Smooth muscle cell (in vitro differentiated cells): ENCODE measurements at regions not wholly inside any gene's neighbourhood (a gene's known extent, or its start where the extent isn't known, plus 50 kb on each side); places are given as distances from the start of the nearest gene placed in this dataset.

Experiments
- DNase-seq: peaks from one replicate; lab custom pipeline; 2025; ENCODE audit not compliant: unreplicated experiment; lab: John Stamatoyannopoulos, UW
- H2AFZ ChIP-seq: fragments of 200-600 bp; sonication (generic); 2 replicates; pipeline ENCODE4 v1.6.0; 2016; ENCODE audit warnings: antibody characterized with exemption, low read depth, mild to moderate bottlenecking
- H3F3A ChIP-seq: fragments of 200-600 bp; sonication (generic); 2 replicates; pipeline ENCODE4 v1.6.0; 2017; ENCODE audit warnings: antibody characterized with exemption, low read depth
- H3K27ac ChIP-seq: fragments of 200-600 bp; sonication (generic); 2 replicates; pipeline ENCODE4 v1.5.1; 2016; ENCODE audit warnings: low read depth, mild to moderate bottlenecking
- H3K27me3 ChIP-seq: fragments of 200-600 bp; sonication (generic); 2 replicates; pipeline ENCODE4 v1.6.1; 2016; ENCODE audit warnings: low read depth, mild to moderate bottlenecking
- H3K36me3 ChIP-seq: fragments of 200-600 bp; sonication (generic); 2 replicates; pipeline ENCODE4 v1.5.1; 2016; ENCODE audit warnings: low read depth
- H3K4me1 ChIP-seq: fragments of 200-600 bp; sonication (generic); 2 replicates; pipeline ENCODE4 v1.5.1; 2016; ENCODE audit warnings: low read depth
- H3K4me2 ChIP-seq: fragments of 200-600 bp; sonication (generic); 2 replicates; pipeline ENCODE4 v1.6.0; 2016; ENCODE audit warnings: mild to moderate bottlenecking
- H3K4me3 ChIP-seq: fragments of 200-600 bp; sonication (generic); 2 replicates; pipeline ENCODE4 v1.5.1; 2016; ENCODE audit warnings: mild to moderate bottlenecking
- H3K79me2 ChIP-seq: fragments of 200-600 bp; sonication (generic); 2 replicates; pipeline ENCODE4 v1.6.0; 2016; ENCODE audit warnings: low read depth, mild to moderate bottlenecking
- H3K9ac ChIP-seq: fragments of 200-600 bp; sonication (generic); 2 replicates; pipeline ENCODE4 v1.6.0; 2016; ENCODE audit warnings: low read depth
- H3K9me3 ChIP-seq: fragments of 200-600 bp; sonication (generic); replicated peaks from 2 replicates; pipeline ENCODE4 v1.5.1; 2016; ENCODE audit warnings: low read depth
- H4K20me1 ChIP-seq: fragments of 200-600 bp; sonication (generic); 2 replicates; pipeline ENCODE4 v1.6.0; 2016; ENCODE audit warnings: low read depth
- CTCF ChIP-seq: fragments of 200-600 bp; sonication (generic); IDR thresholded peaks from 2 replicates; pipeline ENCODE4 v1.5.1; 2017; ENCODE audit warnings: borderline replicate concordance, mild to moderate bottlenecking, antibody characterized with exemption; ENCODE audit not compliant: insufficient read depth, poor library complexity, severe bottlenecking
- WGBS: methylation state at CpG from one replicate; pipeline ENCODE4 v1.1.7; 2016; ENCODE audit warnings: low lambda C conversion rate; 5-methylcytosine and 5-hydroxymethylcytosine counted together

- WGBS = 87% methylated on average over 7 of the region's 7 CpGs
- DNase-seq = no peak
- Histone ChIP-seq H3K79me2 (no peaks in the 10 kb centered on the region), H3K9me3 (peaks cover 10% of the 10 kb centered on the region), H3K27ac (no peak overlapping the region), H3K4me3 (no peak overlapping the region), H2AFZ (no peak overlapping the region), H3K27me3 (no peaks in the 10 kb centered on the region), H3K4me2 (no peak overlapping the region), H3K36me3 (no peaks in the 10 kb centered on the region), H3F3A (no peaks in the 10 kb centered on the region), H3K4me1 (no peaks in the 10 kb centered on the region), H3K9ac (no peak overlapping the region), H4K20me1 (no peaks in the 10 kb centered on the region)
- TF ChIP-seq CTCF = no peak
Measured at GRCh38 chr15:69686626-69687025, 234.0 kb downstream of the RPLP1 start.

DNA sequence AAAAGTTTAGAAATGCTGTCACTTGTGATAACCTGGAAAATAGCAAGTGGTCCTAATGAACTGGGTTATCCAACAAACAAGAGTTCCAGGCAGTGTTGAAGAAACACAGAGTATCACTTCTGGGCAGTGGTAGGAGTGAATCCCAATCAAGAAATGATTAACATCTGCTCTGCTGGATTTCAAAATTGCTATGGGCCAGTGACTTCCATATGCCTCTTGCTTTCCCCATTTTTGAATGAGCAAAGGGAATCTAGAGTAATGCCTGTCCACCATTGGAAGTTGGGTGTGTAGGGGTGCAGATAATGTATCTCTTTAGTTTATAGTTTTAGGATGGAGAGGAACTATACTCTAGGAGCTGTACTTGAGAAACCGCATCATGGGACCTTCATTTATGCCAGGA, 236.5 kb downstream of the RPLP1 start:
- Histone ChIP-seq H3K36me3 (no peaks in the 10 kb centered on the region), H3K4me2 (no peak overlapping the region), H4K20me1 (no peaks in the 10 kb centered on the region), H3K27me3 (no peaks in the 10 kb centered on the region), H3K4me3 (no peak overlapping the region), H3K9ac (no peak overlapping the region), H3K4me1 (no peaks in the 10 kb centered on the region), H3K79me2 (no peaks in the 10 kb centered on the region), H3K27ac (no peak overlapping the region), H3F3A (no peaks in the 10 kb centered on the region), H2AFZ (no peak overlapping the region), H3K9me3 (peaks cover 7% of the 10 kb centered on the region)
- TF ChIP-seq CTCF = no peak
- WGBS = 93% methylated on average over 1 of the region's 1 CpG
- no peak for DNase-seq

DNA sequence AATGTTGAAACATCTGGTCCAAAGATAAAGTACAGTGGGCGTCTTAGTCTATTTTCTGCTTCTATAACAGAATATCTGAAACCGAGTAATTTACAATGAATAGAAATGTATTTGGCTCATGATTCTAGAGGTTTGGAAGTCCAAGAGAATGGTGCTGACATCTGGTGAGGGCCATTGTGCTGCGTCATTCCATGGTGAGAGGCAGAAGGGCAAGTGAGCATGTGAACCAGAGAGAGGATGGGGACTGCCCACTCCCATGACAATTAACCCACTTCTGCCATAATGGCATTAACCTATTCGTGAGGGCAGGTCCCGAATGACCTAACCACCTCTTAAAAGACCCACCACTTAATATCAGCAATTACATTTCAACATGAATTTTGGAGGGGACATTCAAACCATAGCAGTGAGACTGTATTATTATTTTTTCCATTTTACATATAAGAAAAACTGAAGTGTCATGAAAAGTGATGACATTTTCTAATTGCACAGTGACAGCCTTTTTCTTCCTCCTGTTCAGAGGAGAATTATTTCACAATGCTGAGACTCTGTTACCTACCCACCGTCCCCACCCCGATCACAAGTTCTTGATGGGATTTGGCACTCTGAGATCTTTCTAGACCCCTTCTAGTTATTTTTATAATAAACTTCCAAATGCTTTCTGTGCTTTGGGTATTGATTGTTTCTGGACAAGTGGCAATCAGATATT, 238.8 kb downstream of the RPLP1 start:
- TF ChIP-seq CTCF = no peak
- Histone ChIP-seq H3K27me3 (no peaks in the 10 kb centered on the region), H3K9me3 (peaks cover 7% of the 10 kb centered on the region), H3F3A (no peaks in the 10 kb centered on the region), H3K4me2 (no peak overlapping the region), H3K9ac (no peak overlapping the region), H3K36me3 (no peaks in the 10 kb centered on the region), H3K4me1 (no peaks in the 10 kb centered on the region), H3K27ac (no peak overlapping the region), H2AFZ (no peak overlapping the region), H4K20me1 (no peaks in the 10 kb centered on the region), H3K79me2 (no peaks in the 10 kb centered on the region), H3K4me3 (no peak overlapping the region)
- WGBS = 90% methylated on average over 7 of the region's 7 CpGs
- no peak for DNase-seq

- no peaks in the 10 kb centered on the region for H3K79me2 ChIP-seq
- H3K4me2 ChIP-seq = no peak overlapping the region
- H3K27me3 ChIP-seq = no peaks in the 10 kb centered on the region
- H3K9ac ChIP-seq = no peak overlapping the region
- no peak overlapping the region for H2AFZ ChIP-seq
- no peak overlapping the region for H3K4me3 ChIP-seq
- no peaks in the 10 kb centered on the region for H3F3A ChIP-seq
- no peak for DNase-seq
- H3K4me1 ChIP-seq = no peaks in the 10 kb centered on the region
- no peaks in the 10 kb centered on the region for H3K36me3 ChIP-seq
- H3K27ac ChIP-seq = no peak overlapping the region
- peaks cover 7% of the 10 kb centered on the region for H3K9me3 ChIP-seq
- TF ChIP-seq CTCF = no peak
- no peaks in the 10 kb centered on the region for H4K20me1 ChIP-seq
- WGBS = 85% methylated on average over 3 of the region's 3 CpGs
Measured at GRCh38 chr15:69692342-69692741, 239.7 kb downstream of the RPLP1 start.
